ENCODE measurements at regions not wholly inside any gene's neighbourhood (a gene's known extent, or its start where the extent isn't known, plus 50 kb on each side); places are given as distances from the start of the nearest gene placed in this dataset.

DNA sequence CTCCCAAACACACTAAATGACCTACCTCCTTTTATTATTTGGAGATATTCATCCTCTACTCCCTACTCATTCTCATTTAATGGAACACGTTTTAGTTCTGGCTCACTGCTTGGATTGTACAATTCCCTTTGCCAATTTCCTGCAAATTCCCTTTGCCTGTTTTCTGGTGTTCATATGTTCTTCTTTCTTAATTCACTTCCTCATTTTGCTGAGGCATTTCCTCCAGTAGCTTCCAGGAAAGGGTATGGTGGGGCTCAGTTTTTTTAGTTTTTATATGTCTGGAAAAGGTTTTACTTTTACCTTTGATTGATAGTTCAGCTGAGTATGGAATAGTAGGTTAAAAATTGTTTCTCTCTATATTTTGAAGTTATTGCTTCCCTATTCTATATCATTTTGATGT lies 143.6 kb upstream of the GOLIM4 start:
- TF ChIP-seq, protein P1, sequence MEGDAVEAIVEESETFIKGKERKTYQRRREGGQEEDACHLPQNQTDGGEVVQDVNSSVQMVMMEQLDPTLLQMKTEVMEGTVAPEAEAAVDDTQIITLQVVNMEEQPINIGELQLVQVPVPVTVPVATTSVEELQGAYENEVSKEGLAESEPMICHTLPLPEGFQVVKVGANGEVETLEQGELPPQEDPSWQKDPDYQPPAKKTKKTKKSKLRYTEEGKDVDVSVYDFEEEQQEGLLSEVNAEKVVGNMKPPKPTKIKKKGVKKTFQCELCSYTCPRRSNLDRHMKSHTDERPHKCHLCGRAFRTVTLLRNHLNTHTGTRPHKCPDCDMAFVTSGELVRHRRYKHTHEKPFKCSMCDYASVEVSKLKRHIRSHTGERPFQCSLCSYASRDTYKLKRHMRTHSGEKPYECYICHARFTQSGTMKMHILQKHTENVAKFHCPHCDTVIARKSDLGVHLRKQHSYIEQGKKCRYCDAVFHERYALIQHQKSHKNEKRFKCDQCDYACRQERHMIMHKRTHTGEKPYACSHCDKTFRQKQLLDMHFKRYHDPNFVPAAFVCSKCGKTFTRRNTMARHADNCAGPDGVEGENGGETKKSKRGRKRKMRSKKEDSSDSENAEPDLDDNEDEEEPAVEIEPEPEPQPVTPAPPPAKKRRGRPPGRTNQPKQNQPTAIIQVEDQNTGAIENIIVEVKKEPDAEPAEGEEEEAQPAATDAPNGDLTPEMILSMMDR (IDR thresholded peaks at IDR 0.05; ENCODE audit: low read length), result no peak
- TF ChIP-seq EZH2 (IDR thresholded peaks at IDR 0.05; ENCODE audit: borderline replicate concordance, low read length), result no peak
- Histone ChIP-seq H2AFZ (ENCODE audit: low read length) (no peak overlapping the region), H3K9ac (ENCODE audit: low read length) (no peak overlapping the region), H3K36me3 (ENCODE audit: insufficient read depth, low read length) (no peaks in the 10 kb centered on the region), H3K4me3 (ENCODE audit: low read depth, low read length, poor library complexity, severe bottlenecking) (no peak overlapping the region), H3F3A (ENCODE audit: insufficient read depth, low read length) (no peaks in the 10 kb centered on the region), H3K9me2 (ENCODE audit: low read depth, low read length) (no peaks in the 10 kb centered on the region), H4K20me1 (ENCODE audit: insufficient read depth, low read length) (no peaks in the 10 kb centered on the region), H3K27ac (ENCODE audit: low read depth, low read length, poor library complexity, severe bottlenecking) (no peak overlapping the region), H3K4me1 (ENCODE audit: insufficient read depth, low read length, severe bottlenecking) (no peaks in the 10 kb centered on the region), H3K27me3 (ENCODE audit: insufficient read depth, low read length) (no peaks in the 10 kb centered on the region), H3K79me2 (ENCODE audit: insufficient read depth, low read length) (no peaks in the 10 kb centered on the region), H3K9me3 (ENCODE audit: low read length) (no peaks in the 10 kb centered on the region), H3K4me2 (ENCODE audit: low read length) (no peak overlapping the region)

DNA sequence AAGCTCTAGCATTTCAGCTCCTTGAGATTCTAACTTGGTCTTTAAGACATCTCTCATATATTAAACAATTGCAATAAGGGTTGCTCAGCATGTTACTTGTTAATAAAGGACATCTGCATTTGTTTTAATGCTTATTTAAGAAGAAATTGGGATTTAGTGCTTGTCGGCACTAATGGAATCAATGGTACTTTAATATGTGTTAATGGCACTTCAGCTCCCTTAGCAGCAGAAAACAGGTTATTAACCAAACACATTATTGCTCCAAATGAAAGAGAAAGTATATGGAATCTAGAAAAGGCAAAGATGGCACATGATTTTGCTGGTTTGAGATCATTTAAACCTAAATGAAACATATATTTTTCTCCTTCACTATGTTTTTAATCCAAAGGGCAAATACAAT lies 137.3 kb upstream of the GOLIM4 start:
- Histone ChIP-seq H2AFZ (ENCODE audit: low read length) (no peak overlapping the region), H3K27ac (ENCODE audit: low read depth, low read length, poor library complexity, severe bottlenecking) (no peak overlapping the region), H3K4me1 (ENCODE audit: insufficient read depth, low read length, severe bottlenecking) (no peaks in the 10 kb centered on the region), H3K4me3 (ENCODE audit: low read depth, low read length, poor library complexity, severe bottlenecking) (no peak overlapping the region), H3F3A (ENCODE audit: insufficient read depth, low read length) (no peaks in the 10 kb centered on the region), H3K9ac (ENCODE audit: low read length) (no peak overlapping the region), H3K9me2 (ENCODE audit: low read depth, low read length) (no peaks in the 10 kb centered on the region), H4K20me1 (ENCODE audit: insufficient read depth, low read length) (no peaks in the 10 kb centered on the region), H3K4me2 (ENCODE audit: low read length) (no peak overlapping the region), H3K9me3 (ENCODE audit: low read length) (no peaks in the 10 kb centered on the region), H3K36me3 (ENCODE audit: insufficient read depth, low read length) (no peaks in the 10 kb centered on the region), H3K27me3 (ENCODE audit: insufficient read depth, low read length) (no peaks in the 10 kb centered on the region), H3K79me2 (ENCODE audit: insufficient read depth, low read length) (no peaks in the 10 kb centered on the region)
- TF ChIP-seq, protein P1 (IDR thresholded peaks at IDR 0.05; ENCODE audit: low read length), result no peak
- no peak for TF ChIP-seq EZH2 (IDR thresholded peaks at IDR 0.05; ENCODE audit: borderline replicate concordance, low read length)

DNA sequence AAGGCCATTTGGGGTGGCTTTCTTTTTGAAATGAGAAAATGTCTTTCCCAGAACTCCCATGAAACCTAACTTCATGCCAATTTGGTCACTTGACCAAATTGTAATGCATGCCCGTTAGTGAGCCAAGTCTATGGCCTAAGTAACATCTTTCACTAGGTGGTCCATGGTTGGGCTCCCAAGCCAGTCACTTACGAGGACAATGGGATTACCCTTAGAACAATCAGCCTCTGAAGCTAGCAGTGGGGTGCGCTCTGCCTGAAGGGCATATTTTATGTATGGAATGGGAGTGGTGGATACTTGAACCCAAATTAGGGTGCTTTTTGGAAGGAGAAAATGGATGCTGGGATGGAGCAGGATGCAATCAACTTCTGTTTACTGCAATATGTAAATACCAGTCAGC lies 127.4 kb upstream of the GOLIM4 start:
- H3K9me3 ChIP-seq (ENCODE audit: low read length), result no peaks in the 10 kb centered on the region
- no peaks in the 10 kb centered on the region for H3K9me2 ChIP-seq (ENCODE audit: low read depth, low read length)
- H3K4me1 ChIP-seq (ENCODE audit: insufficient read depth, low read length, severe bottlenecking), result no peaks in the 10 kb centered on the region
- no peaks in the 10 kb centered on the region for H3F3A ChIP-seq (ENCODE audit: insufficient read depth, low read length)
- H3K4me3 ChIP-seq (ENCODE audit: low read depth, low read length, poor library complexity, severe bottlenecking), result no peak overlapping the region
- no peaks in the 10 kb centered on the region for H4K20me1 ChIP-seq (ENCODE audit: insufficient read depth, low read length)
- no peak overlapping the region for H3K4me2 ChIP-seq (ENCODE audit: low read length)
- H3K9ac ChIP-seq (ENCODE audit: low read length), result no peak overlapping the region
- no peak for TF ChIP-seq EZH2 (IDR thresholded peaks at IDR 0.05; ENCODE audit: borderline replicate concordance, low read length)
- TF ChIP-seq, protein P1 (IDR thresholded peaks at IDR 0.05; ENCODE audit: low read length), result no peak
- H3K27me3 ChIP-seq (ENCODE audit: insufficient read depth, low read length), result no peaks in the 10 kb centered on the region
- H3K27ac ChIP-seq (ENCODE audit: low read depth, low read length, poor library complexity, severe bottlenecking), result no peak overlapping the region
- no peaks in the 10 kb centered on the region for H3K79me2 ChIP-seq (ENCODE audit: insufficient read depth, low read length)
- no peaks in the 10 kb centered on the region for H3K36me3 ChIP-seq (ENCODE audit: insufficient read depth, low read length)
- H2AFZ ChIP-seq (ENCODE audit: low read length), result no peak overlapping the region
